Neural progenitor cell (in vitro differentiated cells): ENCODE measurements at regions not wholly inside any gene's neighbourhood (a gene's known extent, or its start where the extent isn't known, plus 50 kb on each side); places are given as distances from the start of the nearest gene placed in this dataset.

Source experiments
- DNase-seq: peaks from one replicate; pipeline ENCODE4 v3.0.0-alpha.2; 2016; ENCODE audit warnings: low spot score
- H2AFZ ChIP-seq: fragments of 200-600 bp; sonication (generic); replicated peaks from 2 replicates; pipeline ENCODE4 v1.6.1; 2016; ENCODE audit warnings: antibody characterized with exemption
- H3F3A ChIP-seq: fragments of 200-600 bp; sonication (generic); 2 replicates; pipeline ENCODE4 v1.6.1; 2016; ENCODE audit warnings: antibody characterized with exemption, low read depth
- H3K27ac ChIP-seq: fragments of 200-600 bp; sonication (generic); 2 replicates; pipeline ENCODE4 v1.5.1; 2016; ENCODE audit warnings: mild to moderate bottlenecking
- H3K27me3 ChIP-seq: fragments of 200-600 bp; sonication (generic); 2 replicates; pipeline ENCODE4 v1.6.1; 2016; ENCODE audit warnings: mild to moderate bottlenecking, moderate library complexity
- H3K36me3 ChIP-seq: fragments of 200-600 bp; sonication (generic); 2 replicates; pipeline ENCODE4 v1.5.1; 2016
- H3K4me1 ChIP-seq: fragments of 200-600 bp; sonication (generic); 2 replicates; pipeline ENCODE4 v1.6.1; 2016; ENCODE audit warnings: mixed run types
- H3K4me2 ChIP-seq: fragments of 200-600 bp; sonication (generic); 2 replicates; pipeline ENCODE4 v1.6.1; 2016
- H3K4me3 ChIP-seq: fragments of 200-600 bp; sonication (generic); 2 replicates; pipeline ENCODE4 v1.5.1; 2016
- H3K79me2 ChIP-seq: fragments of 200-600 bp; sonication (generic); 2 replicates; pipeline ENCODE4 v1.6.1; 2016; ENCODE audit warnings: low read depth
- H3K9ac ChIP-seq: fragments of 200-600 bp; sonication (generic); 2 replicates; pipeline ENCODE4 v1.6.1; 2016
- H3K9me3 ChIP-seq: fragments of 200-600 bp; sonication (generic); 2 replicates; pipeline ENCODE4 v1.5.1; 2016; ENCODE audit warnings: low read depth
- H4K20me1 ChIP-seq: fragments of 200-600 bp; sonication (generic); 2 replicates; pipeline ENCODE4 v1.6.1; 2016; ENCODE audit warnings: low read depth
- H3K27ac Mint-ChIP-seq: 3 replicates; pipeline ENCODE4 v1.8.0; 2021; ENCODE audit warnings: mixed read lengths
- H3K27me3 Mint-ChIP-seq: 2 replicates; pipeline ENCODE4 v1.8.0; 2022; ENCODE audit warnings: low read depth, mild to moderate bottlenecking, inconsistent platforms, moderate library complexity, mixed read lengths; ENCODE audit not compliant: insufficient read depth
- H3K36me3 Mint-ChIP-seq: 3 replicates; pipeline ENCODE4 v1.8.0; 2021; ENCODE audit warnings: mixed read lengths
- H3K4me1 Mint-ChIP-seq: 3 replicates; pipeline ENCODE4 v1.8.0; 2021; ENCODE audit warnings: mixed read lengths
- H3K4me3 Mint-ChIP-seq: 3 replicates; pipeline ENCODE4 v1.8.0; 2021; ENCODE audit warnings: mild to moderate bottlenecking, moderate library complexity, mixed read lengths
- H3K9me3 Mint-ChIP-seq: 3 replicates; pipeline ENCODE4 v1.8.0; 2020; ENCODE audit warnings: mixed read lengths
- CTCF ChIP-seq: fragments of 200-600 bp; sonication (generic); IDR thresholded peaks from 2 replicates; pipeline ENCODE4 v1.5.1; 2017; ENCODE audit warnings: antibody characterized with exemption, mild to moderate bottlenecking
- EZH2 ChIP-seq: fragments of 200-600 bp; sonication (generic); IDR thresholded peaks from 2 replicates; pipeline ENCODE4 v1.6.1; 2017; ENCODE audit warnings: antibody characterized with exemption, mild to moderate bottlenecking, moderate library complexity
- EZH2phosphoT487 ChIP-seq: fragments of 200-600 bp; sonication (generic); IDR thresholded peaks from 2 replicates; pipeline ENCODE4 v1.6.1; 2017; ENCODE audit warnings: antibody characterized with exemption

- DNase-seq, result no peak
- Histone ChIP-seq H4K20me1 (no peaks in the 10 kb centered on the region), H2AFZ (no peak overlapping the region), H3K4me3 (no peak overlapping the region), H3K27me3 (peaks cover 19% of the 10 kb centered on the region), H3K79me2 (peaks cover 9% of the 10 kb centered on the region), H3F3A (peaks cover 44% of the 10 kb centered on the region), H3K36me3 (no peaks in the 10 kb centered on the region), H3K9me3 (no peaks in the 10 kb centered on the region), H3K4me1 (peaks cover 5% of the 10 kb centered on the region), H3K4me2 (no peak overlapping the region), H3K27ac (no peak overlapping the region), H3K9ac (no peak overlapping the region)
- Mint-ChIP-seq H3K4me1 (peaks cover 28% of the 10 kb centered on the region), H3K36me3 (peaks cover 4% of the 10 kb centered on the region), H3K4me3 (peak overlapping the region; percentile 79), H3K27ac (no peak overlapping the region), H3K9me3 (peaks cover 21% of the 10 kb centered on the region), H3K27me3 (peaks cover 12% of the 10 kb centered on the region)
- no peak for TF ChIP-seq EZH2phosphoT487
- no peak for TF ChIP-seq CTCF
- no peak for TF ChIP-seq EZH2
These were observed 79.7 kb upstream of the BCOR start for GRCh38 chrX:40177489-40177888.

- peak; percentile 47 for DNase-seq
- peak overlapping the region; percentile 79 for H3K4me3 Mint-ChIP-seq
- peaks cover 5% of the 10 kb centered on the region for H3K4me1 ChIP-seq
- no peak for TF ChIP-seq CTCF
- TF ChIP-seq EZH2phosphoT487, result no peak
- TF ChIP-seq EZH2, result no peak
- peaks cover 44% of the 10 kb centered on the region for H3F3A ChIP-seq
- H3K9me3 Mint-ChIP-seq, result peaks cover 21% of the 10 kb centered on the region
- peaks cover 9% of the 10 kb centered on the region for H3K79me2 ChIP-seq
- H3K36me3 ChIP-seq, result no peaks in the 10 kb centered on the region
- H3K4me3 ChIP-seq, result peak overlapping the region; percentile 59
- no peak overlapping the region for H3K27ac Mint-ChIP-seq
- no peak overlapping the region for H3K27ac ChIP-seq
- H3K4me2 ChIP-seq, result peak overlapping the region; percentile 85
- peaks cover 28% of the 10 kb centered on the region for H3K4me1 Mint-ChIP-seq
- H3K27me3 ChIP-seq, result peaks cover 23% of the 10 kb centered on the region
- peaks cover 12% of the 10 kb centered on the region for H3K27me3 Mint-ChIP-seq
- peaks cover 4% of the 10 kb centered on the region for H3K36me3 Mint-ChIP-seq
- H3K9ac ChIP-seq, result no peak overlapping the region
- no peaks in the 10 kb centered on the region for H4K20me1 ChIP-seq
- H2AFZ ChIP-seq, result no peak overlapping the region
- H3K9me3 ChIP-seq, result no peaks in the 10 kb centered on the region
These were observed 79.3 kb upstream of the BCOR start for GRCh38 chrX:40177117-40177430.

- Histone ChIP-seq H4K20me1 (no peaks in the 10 kb centered on the region), H3K27ac (no peak overlapping the region), H3K9ac (no peak overlapping the region), H3F3A (peaks cover 44% of the 10 kb centered on the region), H3K4me2 (peak overlapping the region; percentile 85), H3K27me3 (peaks cover 29% of the 10 kb centered on the region), H2AFZ (no peak overlapping the region), H3K4me3 (peak overlapping the region; percentile 59), H3K9me3 (no peaks in the 10 kb centered on the region), H3K79me2 (peaks cover 12% of the 10 kb centered on the region), H3K4me1 (peaks cover 5% of the 10 kb centered on the region), H3K36me3 (no peaks in the 10 kb centered on the region)
- H3K27ac Mint-ChIP-seq, result no peak overlapping the region
- H3K4me1 Mint-ChIP-seq, result peaks cover 28% of the 10 kb centered on the region
- peaks cover 4% of the 10 kb centered on the region for H3K36me3 Mint-ChIP-seq
- TF ChIP-seq CTCF (no peak), EZH2phosphoT487 (no peak), EZH2 (no peak)
- H3K4me3 Mint-ChIP-seq, result peak overlapping the region; percentile 80
- peaks cover 12% of the 10 kb centered on the region for H3K27me3 Mint-ChIP-seq
- H3K9me3 Mint-ChIP-seq, result peaks cover 21% of the 10 kb centered on the region
- peak; percentile 58 for DNase-seq
These were observed 78.8 kb upstream of the BCOR start for GRCh38 chrX:40176351-40177116.
